ENCODE measurements at regions not wholly inside any gene's neighbourhood (a gene's known extent, or its start where the extent isn't known, plus 50 kb on each side); places are given as distances from the start of the nearest gene placed in this dataset.

GRCh38 chr1:81201779-81202178 is 599.0 kb upstream of the ADGRL2 start:
- TF ChIP-seq, protein P1, sequence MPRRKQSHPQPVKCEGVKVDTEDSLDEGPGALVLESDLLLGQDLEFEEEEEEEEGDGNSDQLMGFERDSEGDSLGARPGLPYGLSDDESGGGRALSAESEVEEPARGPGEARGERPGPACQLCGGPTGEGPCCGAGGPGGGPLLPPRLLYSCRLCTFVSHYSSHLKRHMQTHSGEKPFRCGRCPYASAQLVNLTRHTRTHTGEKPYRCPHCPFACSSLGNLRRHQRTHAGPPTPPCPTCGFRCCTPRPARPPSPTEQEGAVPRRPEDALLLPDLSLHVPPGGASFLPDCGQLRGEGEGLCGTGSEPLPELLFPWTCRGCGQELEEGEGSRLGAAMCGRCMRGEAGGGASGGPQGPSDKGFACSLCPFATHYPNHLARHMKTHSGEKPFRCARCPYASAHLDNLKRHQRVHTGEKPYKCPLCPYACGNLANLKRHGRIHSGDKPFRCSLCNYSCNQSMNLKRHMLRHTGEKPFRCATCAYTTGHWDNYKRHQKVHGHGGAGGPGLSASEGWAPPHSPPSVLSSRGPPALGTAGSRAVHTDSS (CRISPR knock-in tag; conservative IDR thresholded peaks at IDR 0.05), result no peak
- TF ChIP-seq ARNTL (CRISPR knock-in tag; IDR thresholded peaks at IDR 0.05), result no peak
- no peak for TF ChIP-seq KMT2A (CRISPR knock-in tag; IDR thresholded peaks at IDR 0.05)
- no peak for TF ChIP-seq ZNF768 (CRISPR knock-in tag; IDR thresholded peaks at IDR 0.05)

Measured in HepG2 (cell line).